ENCODE measurements at regions not wholly inside any gene's neighbourhood (a gene's known extent, or its start where the extent isn't known, plus 50 kb on each side); places are given as distances from the start of the nearest gene placed in this dataset.

DNA sequence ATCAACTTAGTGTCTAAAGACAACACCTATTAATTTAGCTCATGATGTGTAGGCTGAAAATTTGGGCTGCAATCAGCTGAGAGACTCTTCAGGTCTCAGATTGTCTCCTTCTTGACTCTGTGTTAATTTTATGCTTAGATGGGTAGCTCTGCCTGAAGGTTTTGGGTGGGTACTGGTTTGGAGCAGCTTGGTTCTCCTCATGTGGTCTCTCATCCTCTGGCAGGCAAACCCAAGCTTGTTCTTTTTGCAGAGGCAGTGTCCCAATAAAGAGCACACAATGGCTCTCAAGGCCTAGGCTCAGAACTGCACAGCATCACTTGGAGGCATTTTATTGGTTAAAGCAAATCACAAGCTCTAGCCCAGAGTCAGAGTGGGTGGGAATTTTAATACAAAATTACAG lies 280.6 kb downstream of the BTBD3 start:
- no peaks in the 10 kb centered on the region for H3K9me3 ChIP-seq
- intact Hi-C loops (cut with DNase I): no loop called here
- no peak overlapping the region for H3K4me3 ChIP-seq
- DNase-seq (ENCODE audit: low spot score in 2 of 2): no peak
- H3K36me3 ChIP-seq: no peaks in the 10 kb centered on the region
- H3K27ac ChIP-seq: no peak overlapping the region
- no peaks in the 10 kb centered on the region for H3K27me3 ChIP-seq
- TF ChIP-seq, protein P1, sequence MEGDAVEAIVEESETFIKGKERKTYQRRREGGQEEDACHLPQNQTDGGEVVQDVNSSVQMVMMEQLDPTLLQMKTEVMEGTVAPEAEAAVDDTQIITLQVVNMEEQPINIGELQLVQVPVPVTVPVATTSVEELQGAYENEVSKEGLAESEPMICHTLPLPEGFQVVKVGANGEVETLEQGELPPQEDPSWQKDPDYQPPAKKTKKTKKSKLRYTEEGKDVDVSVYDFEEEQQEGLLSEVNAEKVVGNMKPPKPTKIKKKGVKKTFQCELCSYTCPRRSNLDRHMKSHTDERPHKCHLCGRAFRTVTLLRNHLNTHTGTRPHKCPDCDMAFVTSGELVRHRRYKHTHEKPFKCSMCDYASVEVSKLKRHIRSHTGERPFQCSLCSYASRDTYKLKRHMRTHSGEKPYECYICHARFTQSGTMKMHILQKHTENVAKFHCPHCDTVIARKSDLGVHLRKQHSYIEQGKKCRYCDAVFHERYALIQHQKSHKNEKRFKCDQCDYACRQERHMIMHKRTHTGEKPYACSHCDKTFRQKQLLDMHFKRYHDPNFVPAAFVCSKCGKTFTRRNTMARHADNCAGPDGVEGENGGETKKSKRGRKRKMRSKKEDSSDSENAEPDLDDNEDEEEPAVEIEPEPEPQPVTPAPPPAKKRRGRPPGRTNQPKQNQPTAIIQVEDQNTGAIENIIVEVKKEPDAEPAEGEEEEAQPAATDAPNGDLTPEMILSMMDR (IDR thresholded peaks at IDR 0.05): no peak
- H3K4me1 ChIP-seq: no peaks in the 10 kb centered on the region

DNA sequence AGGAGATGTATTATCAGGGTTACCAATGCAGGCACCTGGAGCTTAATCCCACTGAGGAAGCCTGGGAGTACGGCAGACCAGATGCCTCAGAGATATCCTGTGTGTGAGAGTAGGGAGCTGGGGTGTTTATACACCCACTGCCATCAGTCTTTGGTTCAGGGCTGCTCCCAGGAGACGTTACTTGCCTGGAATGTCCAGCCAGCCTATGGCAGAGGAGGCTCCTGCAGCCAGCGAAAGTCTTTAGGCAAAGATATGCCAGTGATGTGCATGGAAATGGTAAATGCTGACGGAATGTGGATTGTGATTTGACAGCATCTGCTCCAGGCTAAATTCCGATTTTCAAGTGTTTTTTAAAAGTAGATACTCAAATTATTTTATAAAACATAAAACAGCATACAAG lies 282.0 kb downstream of the BTBD3 start:
- Histone ChIP-seq H3K9me3 (no peaks in the 10 kb centered on the region), H3K4me3 (no peak overlapping the region), H3K4me1 (no peaks in the 10 kb centered on the region), H3K27me3 (no peaks in the 10 kb centered on the region), H3K27ac (no peak overlapping the region), H3K36me3 (no peaks in the 10 kb centered on the region)
- TF ChIP-seq, protein P1 (IDR thresholded peaks at IDR 0.05): no peak
- DNase-seq (ENCODE audit: low spot score in 2 of 2): no peak
- intact Hi-C loops (cut with DNase I): no loop called here

DNA sequence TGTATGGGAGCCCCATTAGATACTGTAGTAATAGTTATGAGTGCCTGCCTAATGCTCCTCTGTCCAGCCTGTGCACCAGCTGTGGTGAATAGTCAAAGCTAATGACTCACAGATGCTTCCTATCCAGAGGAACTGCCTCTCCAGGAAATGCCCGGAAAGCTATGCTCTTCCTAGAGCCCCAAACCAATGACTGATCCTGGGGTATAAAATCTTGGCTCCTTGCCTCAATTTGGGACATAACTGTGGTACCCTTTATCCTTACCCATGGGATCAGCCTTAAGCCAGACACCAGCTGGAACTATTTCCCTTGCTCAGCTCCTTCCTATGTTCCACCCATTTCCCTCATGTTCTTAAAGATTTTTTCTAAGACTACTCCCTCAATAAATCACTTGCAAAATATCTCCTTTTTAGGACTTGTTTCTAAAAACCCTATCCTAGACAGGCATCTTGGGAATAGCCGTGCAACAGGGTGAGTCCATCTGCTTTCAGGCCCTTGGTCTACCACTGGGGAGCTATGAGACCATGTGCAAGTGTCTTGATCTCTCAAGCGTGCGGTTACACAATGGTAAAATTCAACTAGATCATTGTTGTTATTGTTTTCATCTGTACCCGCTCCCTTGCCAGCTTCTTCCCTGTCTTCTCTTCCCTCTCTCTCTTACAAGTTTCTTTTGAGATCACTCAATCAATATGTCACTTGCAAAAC lies 283.7 kb downstream of the BTBD3 start:
- no peaks in the 10 kb centered on the region for H3K27me3 ChIP-seq
- H3K27ac ChIP-seq: no peak overlapping the region
- intact Hi-C loops (cut with DNase I): no loop called here
- H3K4me1 ChIP-seq: no peaks in the 10 kb centered on the region
- TF ChIP-seq, protein P1 (IDR thresholded peaks at IDR 0.05): no peak
- no peak for DNase-seq (ENCODE audit: low spot score in 2 of 2)
- no peaks in the 10 kb centered on the region for H3K36me3 ChIP-seq
- peaks cover 0 to 6% of the 10 kb centered on the region in 2 donors for H3K9me3 ChIP-seq
- H3K4me3 ChIP-seq: no peak overlapping the region

DNA sequence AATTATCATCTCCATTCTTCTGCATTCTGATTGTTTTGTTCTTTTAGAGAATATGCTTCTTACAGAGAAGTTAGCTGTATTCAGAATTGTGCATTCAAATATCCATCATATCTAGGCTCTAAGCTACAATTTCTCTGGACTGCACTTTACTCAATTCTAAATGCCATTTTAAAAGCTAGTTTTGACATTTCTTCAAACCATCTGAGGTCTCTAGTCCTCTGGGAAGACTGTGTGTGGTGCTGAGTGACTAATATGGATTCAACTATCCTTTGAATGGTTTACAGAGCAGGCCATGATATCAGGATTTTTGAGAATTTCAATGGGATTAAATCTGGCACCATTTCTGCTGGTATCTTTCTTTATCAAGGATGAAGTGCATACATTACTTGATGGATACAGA lies 285.7 kb downstream of the BTBD3 start:
- intact Hi-C loops (cut with DNase I): no loop called here
- no peak for DNase-seq (ENCODE audit: low spot score in 2 of 2)
- no peaks in the 10 kb centered on the region for H3K4me1 ChIP-seq
- H3K27me3 ChIP-seq: no peaks in the 10 kb centered on the region
- H3K27ac ChIP-seq: no peak overlapping the region
- no peak overlapping the region for H3K4me3 ChIP-seq
- H3K9me3 ChIP-seq: peaks cover 0 to 6% of the 10 kb centered on the region in 2 donors
- TF ChIP-seq, protein P1 (IDR thresholded peaks at IDR 0.05): no peak
- no peaks in the 10 kb centered on the region for H3K36me3 ChIP-seq

DNA sequence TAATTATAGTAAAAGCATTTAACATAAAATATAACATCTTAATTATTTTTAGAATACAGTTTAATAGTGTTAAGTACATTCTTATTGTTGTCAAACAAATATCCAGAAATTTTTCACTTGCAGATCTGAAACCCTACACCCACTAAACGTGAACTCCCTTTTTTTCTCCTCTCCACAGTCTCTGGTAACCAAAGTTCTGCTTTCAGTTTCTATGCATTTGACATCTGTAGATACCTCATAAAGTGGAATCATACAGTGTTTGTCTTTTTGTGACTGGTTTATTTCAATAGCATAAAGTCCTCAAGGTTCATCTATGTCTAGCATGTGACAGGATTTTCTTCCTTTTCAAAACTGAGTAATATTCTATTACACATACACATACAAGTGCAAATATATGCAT lies 286.3 kb downstream of the BTBD3 start:
- Histone ChIP-seq H3K27ac (no peak overlapping the region), H3K4me3 (no peak overlapping the region), H3K36me3 (no peaks in the 10 kb centered on the region), H3K4me1 (no peaks in the 10 kb centered on the region), H3K27me3 (no peaks in the 10 kb centered on the region), H3K9me3 (peaks cover 0 to 6% of the 10 kb centered on the region in 2 donors)
- intact Hi-C loops (cut with DNase I): no loop called here
- TF ChIP-seq, protein P1 (IDR thresholded peaks at IDR 0.05): no peak
- DNase-seq (ENCODE audit: low spot score in 2 of 2): no peak

DNA sequence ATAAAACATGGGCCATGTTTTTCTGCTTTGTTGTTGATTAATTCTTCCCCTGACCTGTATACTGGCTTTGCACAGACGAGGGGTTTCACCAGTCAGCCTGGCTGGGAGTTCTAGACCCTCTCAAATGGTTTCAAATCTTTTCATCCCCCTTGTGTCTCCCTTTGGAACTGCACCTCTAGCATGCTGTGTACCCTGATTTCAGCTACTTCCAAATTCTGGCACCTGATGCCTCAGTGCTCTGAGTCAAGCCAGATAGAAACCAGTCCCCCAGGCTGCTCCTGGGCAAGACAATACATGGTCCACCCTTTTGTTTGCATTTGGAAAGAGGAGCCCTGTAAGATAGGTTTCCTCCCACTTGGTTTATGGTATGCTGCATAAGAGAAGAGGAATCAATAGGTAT lies 290.2 kb downstream of the BTBD3 start:
- intact Hi-C loops (cut with DNase I): no loop called here
- H3K4me3 ChIP-seq: no peak overlapping the region
- no peak overlapping the region for H3K27ac ChIP-seq
- no peaks in the 10 kb centered on the region for H3K27me3 ChIP-seq
- DNase-seq (ENCODE audit: low spot score in 2 of 2): no peak
- no peaks in the 10 kb centered on the region for H3K36me3 ChIP-seq
- H3K4me1 ChIP-seq: no peaks in the 10 kb centered on the region
- TF ChIP-seq, protein P1 (IDR thresholded peaks at IDR 0.05): peak in 1 of 3 experiments; percentile 27
- peaks cover 0 to 6% of the 10 kb centered on the region in 2 donors for H3K9me3 ChIP-seq
